ENCODE measurements at regions not wholly inside any gene's neighbourhood (a gene's known extent, or its start where the extent isn't known, plus 50 kb on each side); places are given as distances from the start of the nearest gene placed in this dataset.

DNA sequence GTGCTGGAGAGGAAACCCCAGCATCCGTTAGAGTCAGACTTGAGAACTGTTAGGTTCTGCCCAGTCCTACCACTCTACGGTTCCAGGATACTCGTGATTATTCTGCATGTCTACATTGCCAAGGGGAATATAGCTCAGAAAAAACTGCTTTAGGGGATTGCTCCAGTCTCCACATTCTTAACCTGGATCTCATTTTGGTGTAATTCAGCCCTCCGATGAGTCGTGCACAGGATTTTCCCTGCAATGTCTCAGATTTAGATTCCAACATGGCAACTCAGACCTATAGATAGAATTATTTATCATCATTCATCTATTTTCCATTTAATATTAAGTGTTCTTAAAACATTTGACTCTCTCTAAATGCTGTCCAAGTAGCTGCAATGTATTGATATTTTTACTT lies 121.1 kb upstream of the ZEB1 start:
- TF ChIP-seq, protein P1, sequence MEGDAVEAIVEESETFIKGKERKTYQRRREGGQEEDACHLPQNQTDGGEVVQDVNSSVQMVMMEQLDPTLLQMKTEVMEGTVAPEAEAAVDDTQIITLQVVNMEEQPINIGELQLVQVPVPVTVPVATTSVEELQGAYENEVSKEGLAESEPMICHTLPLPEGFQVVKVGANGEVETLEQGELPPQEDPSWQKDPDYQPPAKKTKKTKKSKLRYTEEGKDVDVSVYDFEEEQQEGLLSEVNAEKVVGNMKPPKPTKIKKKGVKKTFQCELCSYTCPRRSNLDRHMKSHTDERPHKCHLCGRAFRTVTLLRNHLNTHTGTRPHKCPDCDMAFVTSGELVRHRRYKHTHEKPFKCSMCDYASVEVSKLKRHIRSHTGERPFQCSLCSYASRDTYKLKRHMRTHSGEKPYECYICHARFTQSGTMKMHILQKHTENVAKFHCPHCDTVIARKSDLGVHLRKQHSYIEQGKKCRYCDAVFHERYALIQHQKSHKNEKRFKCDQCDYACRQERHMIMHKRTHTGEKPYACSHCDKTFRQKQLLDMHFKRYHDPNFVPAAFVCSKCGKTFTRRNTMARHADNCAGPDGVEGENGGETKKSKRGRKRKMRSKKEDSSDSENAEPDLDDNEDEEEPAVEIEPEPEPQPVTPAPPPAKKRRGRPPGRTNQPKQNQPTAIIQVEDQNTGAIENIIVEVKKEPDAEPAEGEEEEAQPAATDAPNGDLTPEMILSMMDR (IDR thresholded peaks at IDR 0.05), result no peak
- Histone ChIP-seq H3K36me3 (no peaks in the 10 kb centered on the region), H3K4me3 (no peak overlapping the region), H3K27me3 (no peaks in the 10 kb centered on the region), H3K4me1 (no peaks in the 10 kb centered on the region), H3K27ac (no peak overlapping the region), H3K9me3 (no peaks in the 10 kb centered on the region)
- DNase-seq (ENCODE audit: low spot score in 2 of 2), result no peak
- intact Hi-C loops (cut with DNase I), result no loop called here

DNA sequence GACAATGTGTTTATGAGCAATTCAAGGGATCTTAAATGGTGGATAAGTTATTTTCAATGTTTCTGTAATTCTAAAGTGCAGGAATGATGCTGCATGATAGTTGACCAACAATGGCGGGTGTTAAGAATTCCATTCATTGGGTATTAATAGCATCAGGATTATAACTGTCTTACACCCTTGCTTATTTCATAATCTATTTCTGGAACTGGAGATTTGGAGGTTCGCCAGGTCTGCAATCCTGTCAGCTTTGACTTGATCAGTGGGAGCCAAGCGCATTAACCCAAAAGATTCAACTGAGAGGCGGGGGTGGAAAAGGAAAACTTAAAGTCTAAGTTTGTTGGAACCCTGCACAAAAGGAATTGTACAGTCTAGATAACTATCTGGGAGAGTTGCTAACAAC lies 114.9 kb upstream of the ZEB1 start:
- no peak for DNase-seq (ENCODE audit: low spot score in 2 of 2)
- TF ChIP-seq, protein P1 (IDR thresholded peaks at IDR 0.05), result no peak
- H3K9me3 ChIP-seq, result no peaks in the 10 kb centered on the region

GRCh38 chr10:31207636-31208035 lies 111.4 kb upstream of the ZEB1 start:
- Histone ChIP-seq H3K27ac (no peak overlapping the region), H3K4me1 (no peaks in the 10 kb centered on the region), H3K36me3 (no peaks in the 10 kb centered on the region), H3K9me3 (no peaks in the 10 kb centered on the region), H3K4me3 (no peak overlapping the region), H3K27me3 (no peaks in the 10 kb centered on the region)
- no peak for DNase-seq (ENCODE audit: low spot score in 2 of 2)
- TF ChIP-seq, protein P1 (IDR thresholded peaks at IDR 0.05), result no peak
- intact Hi-C loops (cut with DNase I), result no loop called here

More for the DNA sequence above, 114.9 kb upstream of the ZEB1 start:
- Histone ChIP-seq H3K4me3 (no peak overlapping the region), H3K4me1 (no peaks in the 10 kb centered on the region), H3K27ac (no peak overlapping the region), H3K27me3 (no peaks in the 10 kb centered on the region), H3K36me3 (no peaks in the 10 kb centered on the region)
- intact Hi-C loops (cut with DNase I), result no loop called here

DNA sequence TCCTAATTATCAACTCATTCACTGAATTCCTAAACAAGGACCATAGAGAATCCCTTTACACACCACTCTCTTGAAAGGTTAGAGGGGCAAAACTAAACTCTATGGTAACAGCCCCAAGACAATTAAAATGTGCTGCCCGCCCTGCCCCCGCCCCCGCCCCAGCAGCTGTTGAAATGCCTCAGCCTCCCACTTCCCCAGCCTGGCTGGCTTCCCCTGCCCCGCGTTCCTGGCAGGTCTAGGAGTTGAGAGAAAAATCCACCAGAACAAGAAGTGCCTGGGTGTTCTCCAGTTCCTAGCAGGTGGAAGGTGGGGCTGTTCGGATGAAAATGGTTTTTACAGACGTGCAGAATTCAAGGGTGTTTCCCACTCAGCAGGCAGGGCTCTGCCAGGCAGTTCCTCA lies 109.5 kb upstream of the ZEB1 start:
- intact Hi-C loops (cut with DNase I), result no loop called here
- Histone ChIP-seq H3K36me3 (no peaks in the 10 kb centered on the region), H3K4me1 (no peaks in the 10 kb centered on the region), H3K4me3 (no peak overlapping the region), H3K9me3 (no peaks in the 10 kb centered on the region), H3K27me3 (no peaks in the 10 kb centered on the region), H3K27ac (no peak overlapping the region)
- TF ChIP-seq, protein P1 (IDR thresholded peaks at IDR 0.05), result no peak
- DNase-seq (ENCODE audit: low spot score in 2 of 2), result no peak

DNA sequence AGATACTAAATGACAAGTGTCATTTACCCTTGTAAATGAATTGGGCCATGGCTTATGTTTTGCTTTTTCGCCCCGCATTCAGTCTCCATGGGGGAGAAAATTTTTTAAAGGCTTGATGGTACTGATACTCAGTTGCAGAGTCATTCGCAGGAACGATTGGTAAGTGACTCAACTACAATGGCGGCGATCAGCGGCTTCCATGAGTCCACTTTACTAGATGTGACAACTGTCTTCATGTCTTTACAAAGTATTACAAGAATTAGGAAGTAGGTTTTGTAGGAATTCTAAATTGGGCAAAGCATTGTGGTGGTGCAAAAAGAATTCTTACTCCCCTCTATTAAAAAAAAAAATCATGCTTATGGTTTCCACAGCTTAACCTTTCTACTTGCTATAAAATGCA lies 108.8 kb upstream of the ZEB1 start:
- Histone ChIP-seq H3K36me3 (no peaks in the 10 kb centered on the region), H3K4me1 (no peaks in the 10 kb centered on the region), H3K27ac (no peak overlapping the region), H3K27me3 (no peaks in the 10 kb centered on the region), H3K4me3 (no peak overlapping the region), H3K9me3 (no peaks in the 10 kb centered on the region)
- intact Hi-C loops (cut with DNase I), result no loop called here
- no peak for DNase-seq (ENCODE audit: low spot score in 2 of 2)
- TF ChIP-seq, protein P1 (IDR thresholded peaks at IDR 0.05), result no peak

DNA sequence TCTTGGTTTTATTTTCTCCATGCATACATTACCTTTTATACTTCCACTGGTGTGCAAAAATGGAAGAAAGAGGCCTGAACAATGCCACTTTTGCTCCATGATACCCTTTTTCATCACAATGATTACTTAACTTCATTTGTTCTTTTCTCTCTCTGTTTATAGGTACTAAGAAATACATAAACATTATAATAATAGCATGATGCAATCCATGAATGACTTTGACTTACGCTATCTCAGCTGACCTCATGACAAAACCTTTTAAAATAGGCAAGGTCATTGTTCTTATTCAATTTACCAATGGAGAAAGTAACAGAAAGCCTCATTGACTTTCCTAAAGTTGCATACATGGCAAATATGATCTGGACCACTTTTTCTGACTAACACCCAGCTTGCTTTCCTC lies 105.1 kb upstream of the ZEB1 start:
- Histone ChIP-seq H3K4me1 (no peaks in the 10 kb centered on the region), H3K27ac (no peak overlapping the region), H3K27me3 (no peaks in the 10 kb centered on the region), H3K4me3 (no peak overlapping the region), H3K9me3 (no peaks in the 10 kb centered on the region), H3K36me3 (no peaks in the 10 kb centered on the region)
- TF ChIP-seq, protein P1 (IDR thresholded peaks at IDR 0.05), result no peak
- no peak for DNase-seq (ENCODE audit: low spot score in 2 of 2)
- intact Hi-C loops (cut with DNase I), result no loop called here

Measured in ascending aorta (tissue), 2 donors.